Endothelial cell of hepatic sinusoid (primary cell): ENCODE measurements at regions not wholly inside any gene's neighbourhood (a gene's known extent, or its start where the extent isn't known, plus 50 kb on each side); places are given as distances from the start of the nearest gene placed in this dataset.

ENCODE experiments used
- in situ Hi-C: cut with HindIII; loops from 2 replicates; pipeline ENCODE4 v1.10.0; 2017; ENCODE audit warnings: low sequenced_read_pairs

GRCh38 chr16:73389085-73389484, 341.2 kb upstream of the ZFHX3 start:
- in situ Hi-C loops: no loop called here

- in situ Hi-C loops: no loop called here
These were observed 340.1 kb upstream of the ZFHX3 start for GRCh38 chr16:73387979-73388378.

- in situ Hi-C loops: no loop called here
These were observed 337.8 kb upstream of the ZFHX3 start for GRCh38 chr16:73385696-73386095.

GRCh38 chr16:73384506-73385089, 336.7 kb upstream of the ZFHX3 start:
- in situ Hi-C loops: no loop called here

- in situ Hi-C loops: no loop called here
These were observed 336.0 kb upstream of the ZFHX3 start for GRCh38 chr16:73383988-73384365.

- in situ Hi-C loops: no loop called here
These were observed 335.5 kb upstream of the ZFHX3 start for GRCh38 chr16:73383195-73383987.

- in situ Hi-C loops: no loop called here
These were observed 330.5 kb upstream of the ZFHX3 start for GRCh38 chr16:73378471-73378870.

- in situ Hi-C loops: no loop called here
These were observed 323.8 kb upstream of the ZFHX3 start for GRCh38 chr16:73371584-73372319.

GRCh38 chr16:73369851-73370250, 321.9 kb upstream of the ZFHX3 start:
- in situ Hi-C loops: no loop called here

- in situ Hi-C loops: no loop called here
These were observed 320.8 kb upstream of the ZFHX3 start for GRCh38 chr16:73368715-73369114.

GRCh38 chr16:73365016-73365551, 317.2 kb upstream of the ZFHX3 start:
- in situ Hi-C loops: no loop called here

GRCh38 chr16:73364413-73364812, 316.5 kb upstream of the ZFHX3 start:
- in situ Hi-C loops: no loop called here

- in situ Hi-C loops: no loop called here
These were observed 313.1 kb upstream of the ZFHX3 start for GRCh38 chr16:73361061-73361460.

- in situ Hi-C loops: no loop called here
These were observed 308.6 kb upstream of the ZFHX3 start for GRCh38 chr16:73356401-73357079.

GRCh38 chr16:73355981-73356380, 308.1 kb upstream of the ZFHX3 start:
- in situ Hi-C loops: no loop called here

GRCh38 chr16:73354434-73354833, 306.5 kb upstream of the ZFHX3 start:
- in situ Hi-C loops: no loop called here

GRCh38 chr16:73350707-73351452, 303.0 kb upstream of the ZFHX3 start:
- in situ Hi-C loops: no loop called here

- in situ Hi-C loops: no loop called here
These were observed 299.8 kb upstream of the ZFHX3 start for GRCh38 chr16:73347500-73348375.

- in situ Hi-C loops: no loop called here
These were observed 291.9 kb upstream of the ZFHX3 start for GRCh38 chr16:73339821-73340220.
